ENCODE measurements at regions not wholly inside any gene's neighbourhood (a gene's known extent, or its start where the extent isn't known, plus 50 kb on each side); places are given as distances from the start of the nearest gene placed in this dataset.

- TF ChIP-seq CTCF (IDR thresholded peaks at IDR 0.05) (no peak), POLR2A (IDR thresholded peaks at IDR 0.05) (no peak)
Observed at GRCh38 chrX:69398881-69399280, 105.2 kb upstream of the NALF2 start.

Measured in testis (tissue), 2 donors.